B cell (primary cell): ENCODE measurements at regions not wholly inside any gene's neighbourhood (a gene's known extent, or its start where the extent isn't known, plus 50 kb on each side); places are given as distances from the start of the nearest gene placed in this dataset.
"Not testable (repeated sequence)": the region's sequence is repeated elsewhere in the genome, so short reads cannot be mapped to it uniquely, and the experiment has no call there.

ENCODE experiments used
- EZH2 ChIP-seq: IDR thresholded peaks from 2 replicates; pipeline ENCODE4 v1.6.1; 2012; ENCODE audit warnings: borderline replicate concordance, low read depth, mild to moderate bottlenecking, moderate library complexity, low read length; ENCODE audit not compliant: insufficient read depth, poor library complexity, severe bottlenecking
- TF ChIP-seq, protein P1 (sequence below): fragments of 200-600 bp; IDR thresholded peaks from one replicate; pipeline ENCODE4 v1.8.0; 2022; ENCODE audit warnings: antibody characterized with exemption, mild to moderate bottlenecking

DNA sequence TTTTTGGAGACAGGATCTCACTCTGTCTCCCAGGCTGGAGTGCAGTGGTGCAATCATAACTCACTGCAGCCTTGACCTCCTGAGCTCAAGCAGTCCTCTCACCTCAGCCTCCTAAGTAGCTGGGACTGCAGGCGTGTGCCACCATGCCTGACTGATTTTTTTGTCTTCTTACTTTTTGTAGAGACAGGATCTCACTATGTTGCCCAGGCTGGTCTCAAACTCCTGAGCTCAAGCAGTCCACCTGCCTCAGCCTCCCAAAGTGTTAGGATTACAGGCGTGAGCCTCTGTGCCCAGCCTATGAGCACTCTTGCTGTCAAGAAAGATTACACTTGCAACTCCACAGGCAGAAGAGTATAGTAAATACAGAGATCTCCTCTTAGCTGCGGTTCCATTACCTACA, 151.5 kb upstream of the SLC35G4 start:
- TF ChIP-seq, protein P1, sequence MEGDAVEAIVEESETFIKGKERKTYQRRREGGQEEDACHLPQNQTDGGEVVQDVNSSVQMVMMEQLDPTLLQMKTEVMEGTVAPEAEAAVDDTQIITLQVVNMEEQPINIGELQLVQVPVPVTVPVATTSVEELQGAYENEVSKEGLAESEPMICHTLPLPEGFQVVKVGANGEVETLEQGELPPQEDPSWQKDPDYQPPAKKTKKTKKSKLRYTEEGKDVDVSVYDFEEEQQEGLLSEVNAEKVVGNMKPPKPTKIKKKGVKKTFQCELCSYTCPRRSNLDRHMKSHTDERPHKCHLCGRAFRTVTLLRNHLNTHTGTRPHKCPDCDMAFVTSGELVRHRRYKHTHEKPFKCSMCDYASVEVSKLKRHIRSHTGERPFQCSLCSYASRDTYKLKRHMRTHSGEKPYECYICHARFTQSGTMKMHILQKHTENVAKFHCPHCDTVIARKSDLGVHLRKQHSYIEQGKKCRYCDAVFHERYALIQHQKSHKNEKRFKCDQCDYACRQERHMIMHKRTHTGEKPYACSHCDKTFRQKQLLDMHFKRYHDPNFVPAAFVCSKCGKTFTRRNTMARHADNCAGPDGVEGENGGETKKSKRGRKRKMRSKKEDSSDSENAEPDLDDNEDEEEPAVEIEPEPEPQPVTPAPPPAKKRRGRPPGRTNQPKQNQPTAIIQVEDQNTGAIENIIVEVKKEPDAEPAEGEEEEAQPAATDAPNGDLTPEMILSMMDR, result not testable (repeated sequence)
- not testable (repeated sequence) for TF ChIP-seq EZH2
